Suprapubic skin (tissue), 4 donors: ENCODE measurements at regions not wholly inside any gene's neighbourhood (a gene's known extent, or its start where the extent isn't known, plus 50 kb on each side); places are given as distances from the start of the nearest gene placed in this dataset.

Experiments used
- DNase-seq, 2 donors: peaks; one replicate each; pipeline ENCODE4 v3.0.0-alpha.2; 2019; ENCODE audit warnings: low spot score in 2 of 2
- H3K27ac ChIP-seq: fragments of 200-600 bp; sonication (generic); one replicate; pipeline ENCODE4 v1.5.1; 2019
- H3K27me3 ChIP-seq: fragments of 200-600 bp; sonication (generic); one replicate; pipeline ENCODE4 v1.5.1; 2019
- H3K36me3 ChIP-seq: fragments of 200-600 bp; sonication (generic); one replicate; pipeline ENCODE4 v1.5.1; 2019
- H3K4me1 ChIP-seq: fragments of 200-600 bp; sonication (generic); one replicate; pipeline ENCODE4 v1.5.1; 2019
- H3K4me3 ChIP-seq: fragments of 200-600 bp; sonication (generic); one replicate; pipeline ENCODE4 v1.5.1; 2019; ENCODE audit warnings: mild to moderate bottlenecking
- H3K9me3 ChIP-seq: fragments of 200-600 bp; sonication (generic); one replicate; pipeline ENCODE4 v1.5.1; 2019
- EP300 ChIP-seq: sonication (generic); formaldehyde crosslinking; IDR thresholded peaks from one replicate; pipeline ENCODE4 v1.6.1; 2017; ENCODE audit warnings: antibody characterized with exemption
- POLR2A ChIP-seq, 2 donors: fragments of 450-650 bp; IDR thresholded peaks; one replicate each; pipeline ENCODE4 v1.6.1; 2017; ENCODE audit warnings: antibody characterized with exemption in 2 of 2, mild to moderate bottlenecking in 2 of 2, moderate library complexity in 2 of 2
- POLR2AphosphoS5 ChIP-seq, 3 donors: sonication (generic); formaldehyde crosslinking; IDR thresholded peaks; one replicate each; pipeline ENCODE4 v1.6.1; 2017; ENCODE audit warnings: antibody characterized with exemption in 3 of 3
- WGBS: methylation state at CpG from one replicate; pipeline ENCODE4 v1.1.5; 2018; 5-methylcytosine and 5-hydroxymethylcytosine counted together
- TF ChIP-seq, protein P1 (sequence below), 2 donors: fragments of 200-600 bp in 1 of 2; fragments of 450-650 bp in 1 of 2; sonication (generic) in 1 of 2; IDR thresholded peaks; one replicate each; pipeline ENCODE4 v1.5.1; 2016 to 2019; ENCODE audit warnings: antibody characterized with exemption in 2 of 2, mild to moderate bottlenecking in 1 of 2, moderate library complexity in 1 of 2

DNA sequence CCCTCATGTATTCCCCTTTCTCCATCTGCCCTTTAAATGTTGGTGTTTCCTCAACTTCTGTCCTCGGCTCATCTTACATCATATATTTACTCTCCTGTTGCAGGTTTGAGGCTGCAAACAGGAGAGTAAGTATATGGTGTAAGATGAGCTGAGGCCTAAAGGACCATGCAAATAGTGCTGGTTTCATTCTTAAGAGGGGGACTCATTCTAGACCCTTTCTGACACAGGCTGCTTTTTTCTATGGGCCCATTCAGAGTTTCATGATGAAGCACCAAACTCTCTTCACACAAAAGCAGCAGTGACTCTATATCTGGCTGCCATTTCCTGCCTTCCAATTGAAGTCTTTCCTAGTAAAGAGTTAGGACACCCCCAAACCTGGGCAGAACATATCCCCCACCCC lies 218.5 kb downstream of the PHLDA1 start:
- H3K9me3 ChIP-seq: no peaks in the 10 kb centered on the region
- TF ChIP-seq POLR2AphosphoS5 (IDR thresholded peaks at IDR 0.05) (no peak), EP300 (no peak), POLR2A (IDR thresholded peaks at IDR 0.05) (no peak)
- TF ChIP-seq, protein P1, sequence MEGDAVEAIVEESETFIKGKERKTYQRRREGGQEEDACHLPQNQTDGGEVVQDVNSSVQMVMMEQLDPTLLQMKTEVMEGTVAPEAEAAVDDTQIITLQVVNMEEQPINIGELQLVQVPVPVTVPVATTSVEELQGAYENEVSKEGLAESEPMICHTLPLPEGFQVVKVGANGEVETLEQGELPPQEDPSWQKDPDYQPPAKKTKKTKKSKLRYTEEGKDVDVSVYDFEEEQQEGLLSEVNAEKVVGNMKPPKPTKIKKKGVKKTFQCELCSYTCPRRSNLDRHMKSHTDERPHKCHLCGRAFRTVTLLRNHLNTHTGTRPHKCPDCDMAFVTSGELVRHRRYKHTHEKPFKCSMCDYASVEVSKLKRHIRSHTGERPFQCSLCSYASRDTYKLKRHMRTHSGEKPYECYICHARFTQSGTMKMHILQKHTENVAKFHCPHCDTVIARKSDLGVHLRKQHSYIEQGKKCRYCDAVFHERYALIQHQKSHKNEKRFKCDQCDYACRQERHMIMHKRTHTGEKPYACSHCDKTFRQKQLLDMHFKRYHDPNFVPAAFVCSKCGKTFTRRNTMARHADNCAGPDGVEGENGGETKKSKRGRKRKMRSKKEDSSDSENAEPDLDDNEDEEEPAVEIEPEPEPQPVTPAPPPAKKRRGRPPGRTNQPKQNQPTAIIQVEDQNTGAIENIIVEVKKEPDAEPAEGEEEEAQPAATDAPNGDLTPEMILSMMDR (IDR thresholded peaks at IDR 0.05): no peak
- 91% methylated on average over 1 of the region's 1 CpG for WGBS

DNA sequence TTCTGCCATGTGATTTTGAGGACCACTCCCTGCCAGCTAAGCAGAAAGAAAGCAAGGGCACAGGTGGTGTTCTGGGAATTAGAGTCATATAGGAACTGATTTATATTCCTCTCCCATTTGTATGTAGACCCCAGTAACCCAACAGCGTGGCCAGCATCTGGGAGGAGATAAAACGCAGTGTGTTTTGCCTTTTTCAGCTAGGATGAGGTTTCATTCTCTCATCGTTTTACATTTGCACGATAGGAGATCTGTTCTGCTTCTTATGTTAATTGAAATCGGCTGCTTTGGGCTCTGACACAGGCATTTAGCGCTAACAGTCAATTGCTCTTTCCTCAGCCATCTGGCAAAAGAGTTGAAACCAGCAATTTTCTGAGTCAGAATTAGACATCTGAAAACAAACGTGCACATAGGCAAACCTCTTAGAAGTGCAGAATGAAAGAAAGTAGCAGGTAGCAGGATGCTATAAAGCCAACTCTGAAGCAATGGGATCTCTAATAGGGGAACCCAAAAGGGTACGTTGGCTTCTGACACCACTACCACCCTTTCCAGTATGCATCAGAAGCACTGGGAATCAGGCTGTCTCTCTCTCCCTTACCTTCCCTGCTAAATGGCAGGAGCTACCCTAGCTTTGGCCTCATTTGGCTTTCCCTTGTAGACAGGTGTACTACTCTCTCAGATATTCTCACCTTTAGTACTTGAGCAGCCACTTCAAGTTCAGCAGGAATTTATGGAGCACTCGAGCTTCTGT lies 219.1 kb downstream of the PHLDA1 start:
- DNase-seq: no peak
- no peak overlapping the region for H3K4me3 ChIP-seq

More for the DNA sequence above, 218.5 kb downstream of the PHLDA1 start:
- H3K27me3 ChIP-seq: no peaks in the 10 kb centered on the region
- no peak for DNase-seq
- no peak overlapping the region for H3K4me3 ChIP-seq
- no peak overlapping the region for H3K27ac ChIP-seq
- H3K36me3 ChIP-seq: no peaks in the 10 kb centered on the region
- peaks cover 14% of the 10 kb centered on the region for H3K4me1 ChIP-seq

DNA sequence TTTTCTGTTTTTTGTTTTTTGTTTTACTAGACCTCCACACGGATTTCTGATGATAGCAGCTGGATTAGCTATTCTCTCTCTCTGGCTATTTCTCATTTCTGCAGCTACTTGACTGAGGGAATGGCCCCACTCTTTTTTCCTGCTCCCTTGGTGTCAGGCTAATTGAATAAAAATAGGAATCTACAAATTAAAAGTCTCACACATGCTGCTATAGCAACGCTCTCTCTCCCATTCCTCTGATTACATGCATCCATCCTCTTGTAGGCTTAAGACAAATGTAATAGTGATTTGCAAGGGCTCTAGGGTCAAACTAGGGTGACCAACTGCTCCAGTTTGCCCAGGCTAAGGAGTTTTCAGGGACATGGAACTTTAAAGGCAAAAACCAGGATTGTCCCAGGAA lies 221.8 kb downstream of the PHLDA1 start:
- TF ChIP-seq, protein P1 (IDR thresholded peaks at IDR 0.05): no peak
- no peak for TF ChIP-seq EP300
- no peak for TF ChIP-seq POLR2AphosphoS5 (IDR thresholded peaks at IDR 0.05)
- no peak for TF ChIP-seq POLR2A (IDR thresholded peaks at IDR 0.05)
- WGBS: 80% methylated on average over 2 of the region's 2 CpGs
- H3K27ac ChIP-seq: no peak overlapping the region
- no peaks in the 10 kb centered on the region for H3K27me3 ChIP-seq
- DNase-seq: no peak
- no peak overlapping the region for H3K4me3 ChIP-seq
- H3K9me3 ChIP-seq: no peaks in the 10 kb centered on the region
- peaks cover 3% of the 10 kb centered on the region for H3K4me1 ChIP-seq
- no peaks in the 10 kb centered on the region for H3K36me3 ChIP-seq

More for the DNA sequence above, 219.1 kb downstream of the PHLDA1 start:
- Histone ChIP-seq H3K9me3 (no peaks in the 10 kb centered on the region), H3K4me1 (peaks cover 14% of the 10 kb centered on the region), H3K27ac (peak overlapping the region; percentile 21), H3K36me3 (no peaks in the 10 kb centered on the region), H3K27me3 (no peaks in the 10 kb centered on the region)
- no peak for TF ChIP-seq POLR2A (IDR thresholded peaks at IDR 0.05)
- WGBS: 65% methylated on average over 9 of the region's 9 CpGs

DNA sequence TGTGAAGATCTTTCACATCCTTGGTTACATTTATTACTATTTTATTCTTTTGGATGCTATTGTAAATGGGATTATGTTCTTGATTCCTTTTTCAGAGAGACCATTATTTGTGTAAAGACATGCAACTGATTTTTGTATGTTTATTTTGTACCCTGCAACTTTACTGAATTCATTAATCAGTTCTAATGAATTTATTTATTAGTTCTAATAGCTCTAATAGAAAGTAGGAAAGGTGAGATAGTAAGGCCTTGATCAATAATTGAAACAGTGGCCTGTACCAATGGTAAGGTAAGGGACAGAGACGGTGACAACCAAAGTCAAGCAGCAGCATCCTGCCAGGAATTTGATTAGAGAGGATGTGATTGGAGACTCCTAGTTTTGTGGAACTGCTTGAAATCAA lies 224.1 kb downstream of the PHLDA1 start:
- Histone ChIP-seq H3K27ac (no peak overlapping the region), H3K4me3 (no peak overlapping the region), H3K27me3 (no peaks in the 10 kb centered on the region), H3K9me3 (no peaks in the 10 kb centered on the region), H3K4me1 (no peaks in the 10 kb centered on the region), H3K36me3 (no peaks in the 10 kb centered on the region)
- no peak for DNase-seq
- WGBS: 95% methylated on average over 1 of the region's 1 CpG
- TF ChIP-seq, protein P1 (IDR thresholded peaks at IDR 0.05): no peak
- TF ChIP-seq EP300: no peak

DNA sequence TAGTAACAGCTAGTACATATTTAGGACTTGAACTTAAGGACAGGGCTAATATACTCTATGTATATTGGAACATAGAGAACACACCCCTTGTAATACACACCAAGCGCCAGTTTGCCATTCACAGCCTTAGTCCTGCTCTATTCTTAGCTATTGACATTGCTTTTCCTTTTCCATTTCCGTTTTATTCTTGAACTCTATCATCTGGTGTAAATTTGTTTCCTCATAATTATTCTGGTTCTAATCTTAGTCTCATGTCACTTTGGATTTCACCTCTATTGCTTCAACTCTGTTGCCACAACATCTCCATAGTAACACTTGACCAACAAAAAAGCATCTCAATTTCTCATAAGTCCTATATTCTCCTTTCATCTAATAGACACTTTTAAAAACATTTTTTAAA lies 225.7 kb downstream of the PHLDA1 start:
- WGBS: 61% methylated on average over 2 of the region's 2 CpGs
- H3K4me1 ChIP-seq: no peaks in the 10 kb centered on the region
- no peak for TF ChIP-seq POLR2A (IDR thresholded peaks at IDR 0.05)
- TF ChIP-seq EP300: no peak
- TF ChIP-seq, protein P1 (IDR thresholded peaks at IDR 0.05): no peak
- no peak for TF ChIP-seq POLR2AphosphoS5 (IDR thresholded peaks at IDR 0.05)

DNA sequence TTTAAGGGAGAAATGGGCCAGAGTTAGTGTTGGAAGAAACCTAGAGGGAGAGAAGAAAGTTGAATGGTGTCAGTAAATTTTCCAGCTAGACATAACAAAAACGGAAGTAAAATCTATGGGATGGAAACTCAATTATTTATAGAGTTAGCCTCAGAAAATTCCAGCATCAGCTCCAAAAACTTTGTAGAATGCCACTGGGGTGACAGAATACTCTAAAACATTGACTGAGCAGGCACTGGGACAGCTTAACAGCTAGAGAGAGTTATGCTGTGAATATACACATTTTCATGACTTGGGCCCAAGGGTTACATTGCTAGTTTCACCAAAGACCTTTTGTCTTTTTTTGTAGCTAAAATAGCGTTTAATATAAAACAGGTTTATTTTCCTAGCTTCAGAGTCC lies 226.3 kb downstream of the PHLDA1 start:
- DNase-seq: no peak
- TF ChIP-seq POLR2AphosphoS5 (IDR thresholded peaks at IDR 0.05) (no peak), EP300 (no peak), POLR2A (IDR thresholded peaks at IDR 0.05) (no peak)
- TF ChIP-seq, protein P1 (IDR thresholded peaks at IDR 0.05): no peak
- WGBS: 76% methylated on average over 2 of the region's 2 CpGs

More for the DNA sequence above, 225.7 kb downstream of the PHLDA1 start:
- DNase-seq: no peak
- H3K36me3 ChIP-seq: no peaks in the 10 kb centered on the region
- H3K4me3 ChIP-seq: no peak overlapping the region
- no peaks in the 10 kb centered on the region for H3K27me3 ChIP-seq
- no peak overlapping the region for H3K27ac ChIP-seq
- no peaks in the 10 kb centered on the region for H3K9me3 ChIP-seq

More for the DNA sequence above, 226.3 kb downstream of the PHLDA1 start:
- no peaks in the 10 kb centered on the region for H3K36me3 ChIP-seq
- no peak overlapping the region for H3K4me3 ChIP-seq
- H3K27me3 ChIP-seq: no peaks in the 10 kb centered on the region
- H3K4me1 ChIP-seq: no peaks in the 10 kb centered on the region
- H3K27ac ChIP-seq: no peak overlapping the region
- no peaks in the 10 kb centered on the region for H3K9me3 ChIP-seq
